Erythroblast (primary cell): ENCODE measurements at regions not wholly inside any gene's neighbourhood (a gene's known extent, or its start where the extent isn't known, plus 50 kb on each side); places are given as distances from the start of the nearest gene placed in this dataset.

ENCODE experiments used
- GATA1 ChIP-seq: IDR thresholded peaks from 2 replicates; pipeline ENCODE4 v1.6.1; 2011; ENCODE audit warnings: low read depth, mild to moderate bottlenecking, control low read depth, low read length, moderate library complexity
- POLR2A ChIP-seq: IDR thresholded peaks from 2 replicates; pipeline ENCODE4 v1.6.1; 2011; ENCODE audit warnings: mild to moderate bottlenecking, low read length

DNA sequence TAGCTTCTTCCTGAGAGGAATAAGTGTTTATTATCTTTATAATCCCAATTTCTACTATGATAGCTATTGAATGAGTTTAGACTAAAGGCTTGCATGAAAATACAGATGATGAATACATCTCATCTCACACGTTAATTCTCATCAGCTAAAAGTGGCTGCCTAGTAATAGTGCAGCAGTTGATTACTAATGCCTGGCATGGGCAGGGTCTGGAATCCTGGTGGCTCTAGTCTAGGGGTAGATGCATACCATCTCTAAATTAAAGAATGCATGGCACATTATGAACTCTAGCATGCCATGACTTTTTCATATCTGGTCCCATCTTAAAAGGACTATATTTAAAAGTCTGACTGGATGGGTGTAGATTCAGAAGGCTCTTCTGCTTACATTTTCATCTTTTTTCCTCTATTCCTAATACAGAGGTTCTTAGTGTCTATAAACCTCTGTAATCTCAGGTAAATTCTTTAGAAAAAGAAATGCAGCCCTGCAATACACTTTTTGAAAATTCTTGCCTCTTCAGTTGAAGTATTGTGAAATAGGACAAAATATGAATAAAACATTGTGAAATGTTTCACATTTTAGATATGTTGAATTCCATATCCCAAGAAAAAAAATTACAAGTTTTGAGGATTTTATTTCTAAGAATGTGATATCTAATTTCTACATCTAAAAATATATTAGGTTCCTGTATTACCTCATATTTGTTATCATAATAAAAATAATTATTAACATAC lies 187.6 kb downstream of the C11orf87 start:
- TF ChIP-seq POLR2A (no peak), GATA1 (no peak)
